ENCODE measurements at regions not wholly inside any gene's neighbourhood (a gene's known extent, or its start where the extent isn't known, plus 50 kb on each side); places are given as distances from the start of the nearest gene placed in this dataset.

DNA sequence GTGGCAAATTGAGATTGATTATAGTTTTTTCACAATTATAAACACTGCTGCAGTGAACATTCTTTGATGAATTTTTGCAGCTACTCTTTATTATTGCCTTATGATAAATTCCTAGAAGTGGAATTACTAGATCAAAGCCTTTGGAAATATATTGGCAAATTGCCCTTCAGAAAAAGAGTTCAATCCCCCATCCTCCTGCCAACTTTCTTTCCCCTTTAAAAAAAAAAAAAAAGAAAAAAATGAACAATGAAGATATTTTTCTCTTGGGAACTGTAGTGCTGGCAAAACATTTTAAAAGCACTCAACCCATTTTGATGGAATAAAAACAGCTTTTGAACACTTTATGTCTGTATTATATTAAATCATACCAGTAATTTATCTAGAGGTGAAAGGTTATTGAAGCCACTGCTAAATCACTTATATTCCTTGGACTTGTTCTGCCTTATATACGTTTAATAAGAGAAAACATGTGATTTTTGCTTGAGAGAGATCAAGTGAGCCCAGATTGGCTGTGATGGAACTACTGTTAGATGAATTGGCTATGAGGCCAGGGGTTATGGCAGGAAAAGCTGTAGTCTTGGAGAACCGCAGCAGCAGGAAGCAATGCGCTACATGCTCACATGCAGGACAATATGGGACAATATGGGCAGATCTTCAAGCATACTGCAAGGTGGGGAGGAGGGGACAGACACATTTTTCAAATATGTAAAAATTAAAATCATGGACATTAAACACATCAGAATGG is 212.8 kb upstream of the C2CD4B start:
- Mint-ChIP-seq H3K27me3 (ENCODE audit: low read depth, unreplicated experiment) (peaks cover 10% of the 10 kb centered on the region), H3K9me3 (ENCODE audit: unreplicated experiment) (no peaks in the 10 kb centered on the region), H3K4me1 (ENCODE audit: low read depth, unreplicated experiment) (no peaks in the 10 kb centered on the region), H3K27ac (ENCODE audit: unreplicated experiment) (no peak overlapping the region), H3K36me3 (ENCODE audit: low read depth, unreplicated experiment) (no peaks in the 10 kb centered on the region), H3K4me3 (ENCODE audit: unreplicated experiment) (no peak overlapping the region)
- no peak for FAIRE-seq
- Histone ChIP-seq H2AFZ (ENCODE audit: low read depth, low read length) (no peak overlapping the region), H3K27me3 (ENCODE audit: insufficient read depth, low read length) (no peaks in the 10 kb centered on the region), H3K4me3 (ENCODE audit: insufficient read depth, low read depth, low read length) (no peak overlapping the region), H3K9ac (ENCODE audit: low read length) (no peak overlapping the region), H4K20me1 (ENCODE audit: insufficient read depth, low read length) (no peaks in the 10 kb centered on the region), H3K79me2 (ENCODE audit: insufficient read depth, low read length) (no peaks in the 10 kb centered on the region), H3K9me3 (ENCODE audit: insufficient read depth, low read depth, low read length) (no peaks in the 10 kb centered on the region), H3K36me3 (ENCODE audit: insufficient read depth, low read length) (no peaks in the 10 kb centered on the region), H3K4me2 (ENCODE audit: low read length) (no peak overlapping the region), H3K27ac (ENCODE audit: low read depth, low read length) (no peak overlapping the region), H3K4me1 (ENCODE audit: insufficient read depth, low read length) (no peaks in the 10 kb centered on the region)
- TF ChIP-seq, protein P1, sequence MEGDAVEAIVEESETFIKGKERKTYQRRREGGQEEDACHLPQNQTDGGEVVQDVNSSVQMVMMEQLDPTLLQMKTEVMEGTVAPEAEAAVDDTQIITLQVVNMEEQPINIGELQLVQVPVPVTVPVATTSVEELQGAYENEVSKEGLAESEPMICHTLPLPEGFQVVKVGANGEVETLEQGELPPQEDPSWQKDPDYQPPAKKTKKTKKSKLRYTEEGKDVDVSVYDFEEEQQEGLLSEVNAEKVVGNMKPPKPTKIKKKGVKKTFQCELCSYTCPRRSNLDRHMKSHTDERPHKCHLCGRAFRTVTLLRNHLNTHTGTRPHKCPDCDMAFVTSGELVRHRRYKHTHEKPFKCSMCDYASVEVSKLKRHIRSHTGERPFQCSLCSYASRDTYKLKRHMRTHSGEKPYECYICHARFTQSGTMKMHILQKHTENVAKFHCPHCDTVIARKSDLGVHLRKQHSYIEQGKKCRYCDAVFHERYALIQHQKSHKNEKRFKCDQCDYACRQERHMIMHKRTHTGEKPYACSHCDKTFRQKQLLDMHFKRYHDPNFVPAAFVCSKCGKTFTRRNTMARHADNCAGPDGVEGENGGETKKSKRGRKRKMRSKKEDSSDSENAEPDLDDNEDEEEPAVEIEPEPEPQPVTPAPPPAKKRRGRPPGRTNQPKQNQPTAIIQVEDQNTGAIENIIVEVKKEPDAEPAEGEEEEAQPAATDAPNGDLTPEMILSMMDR (IDR thresholded peaks at IDR 0.05; ENCODE audit: insufficient read depth, low read depth, low read length), result no peak
- no peak for DNase-seq (ENCODE audit: low read depth)

DNA sequence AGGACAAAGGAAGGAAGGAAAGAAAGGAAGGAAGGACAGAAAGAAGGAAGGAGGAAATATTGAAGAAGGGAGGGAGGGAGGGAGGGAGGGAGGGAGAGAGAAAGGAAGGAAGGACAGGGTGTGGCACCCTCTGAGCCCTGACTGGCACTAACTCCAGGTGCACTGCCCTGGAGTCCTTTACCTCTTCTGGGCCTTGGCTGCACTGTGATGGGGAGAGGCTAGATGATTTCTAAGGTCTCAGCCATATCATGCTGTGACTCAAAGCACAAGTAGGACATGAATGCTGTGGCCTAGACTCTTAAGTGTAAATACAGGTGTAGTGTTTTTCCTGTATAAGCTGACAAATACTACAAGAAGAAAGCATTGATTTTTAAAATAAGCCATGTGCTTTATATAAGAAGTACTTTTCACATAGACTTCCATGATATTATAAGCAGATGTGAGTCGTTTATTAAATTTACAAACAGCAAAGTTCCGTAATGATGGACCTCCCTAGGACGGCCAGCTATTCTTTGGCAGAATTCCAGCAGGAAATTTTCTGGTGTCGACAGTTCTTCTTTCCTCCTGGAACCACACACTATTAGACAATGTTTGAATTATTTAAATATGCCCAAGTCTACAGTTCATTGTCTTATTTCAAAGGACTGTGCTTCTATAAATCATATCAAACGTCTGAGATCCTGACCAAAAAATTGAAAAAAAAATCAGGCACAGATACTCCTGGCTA is 213.8 kb upstream of the C2CD4B start:
- Mint-ChIP-seq H3K4me3 (ENCODE audit: unreplicated experiment) (no peak overlapping the region), H3K36me3 (ENCODE audit: low read depth, unreplicated experiment) (no peaks in the 10 kb centered on the region), H3K9me3 (ENCODE audit: unreplicated experiment) (no peaks in the 10 kb centered on the region), H3K27ac (ENCODE audit: unreplicated experiment) (no peak overlapping the region), H3K4me1 (ENCODE audit: low read depth, unreplicated experiment) (no peaks in the 10 kb centered on the region), H3K27me3 (ENCODE audit: low read depth, unreplicated experiment) (peaks cover 10% of the 10 kb centered on the region)
- no peaks in the 10 kb centered on the region for H3K4me1 ChIP-seq (ENCODE audit: insufficient read depth, low read length)
- no peaks in the 10 kb centered on the region for H3K9me3 ChIP-seq (ENCODE audit: insufficient read depth, low read depth, low read length)
- no peak overlapping the region for H3K4me3 ChIP-seq (ENCODE audit: insufficient read depth, low read depth, low read length)
- FAIRE-seq (no peak), DNase-seq (ENCODE audit: low read depth) (no peak)
- no peak overlapping the region for H3K4me2 ChIP-seq (ENCODE audit: low read length)
- no peak overlapping the region for H3K27ac ChIP-seq (ENCODE audit: low read depth, low read length)
- H3K9ac ChIP-seq (ENCODE audit: low read length), result no peak overlapping the region
- H4K20me1 ChIP-seq (ENCODE audit: insufficient read depth, low read length), result no peaks in the 10 kb centered on the region
- H3K27me3 ChIP-seq (ENCODE audit: insufficient read depth, low read length), result no peaks in the 10 kb centered on the region
- no peak overlapping the region for H2AFZ ChIP-seq (ENCODE audit: low read depth, low read length)
- no peak for TF ChIP-seq EZH2 (IDR thresholded peaks at IDR 0.05; ENCODE audit: insufficient read depth, low read length)
- TF ChIP-seq, protein P1 (IDR thresholded peaks at IDR 0.05; ENCODE audit: insufficient read depth, low read depth, low read length), result no peak
- H3K79me2 ChIP-seq (ENCODE audit: insufficient read depth, low read length), result no peaks in the 10 kb centered on the region
- no peaks in the 10 kb centered on the region for H3K36me3 ChIP-seq (ENCODE audit: insufficient read depth, low read length)

DNA sequence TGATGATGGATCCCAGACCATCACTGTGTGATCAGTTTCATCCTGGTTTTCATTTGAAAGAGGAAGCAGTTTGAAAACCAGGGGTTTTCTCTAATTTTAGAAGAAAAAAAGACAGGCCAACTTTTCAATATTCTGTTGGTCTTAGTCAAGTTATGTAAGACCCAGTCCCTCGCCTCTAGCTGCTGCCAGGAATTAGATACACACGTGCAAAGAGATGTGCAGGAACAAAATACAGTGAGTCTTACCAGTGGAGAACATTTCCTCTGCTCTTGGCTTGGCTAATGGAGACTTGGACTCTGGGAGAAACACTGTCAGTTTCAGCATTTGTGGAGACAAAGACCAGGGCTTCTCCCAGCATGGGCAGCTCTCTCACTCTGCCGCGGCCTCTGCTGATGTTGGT is 214.9 kb upstream of the C2CD4B start:
- H3K27ac ChIP-seq (ENCODE audit: low read depth, low read length), result no peak overlapping the region
- DNase-seq (ENCODE audit: low read depth), result no peak
- no peaks in the 10 kb centered on the region for H3K9me3 ChIP-seq (ENCODE audit: insufficient read depth, low read depth, low read length)
- Mint-ChIP-seq H3K36me3 (ENCODE audit: low read depth, unreplicated experiment) (no peaks in the 10 kb centered on the region), H3K9me3 (ENCODE audit: unreplicated experiment) (no peaks in the 10 kb centered on the region), H3K27ac (ENCODE audit: unreplicated experiment) (no peak overlapping the region), H3K27me3 (ENCODE audit: low read depth, unreplicated experiment) (peaks cover 10% of the 10 kb centered on the region), H3K4me1 (ENCODE audit: low read depth, unreplicated experiment) (no peaks in the 10 kb centered on the region), H3K4me3 (ENCODE audit: unreplicated experiment) (no peak overlapping the region)
- H2AFZ ChIP-seq (ENCODE audit: low read depth, low read length), result no peak overlapping the region
- H4K20me1 ChIP-seq (ENCODE audit: insufficient read depth, low read length), result no peaks in the 10 kb centered on the region
- H3K4me2 ChIP-seq (ENCODE audit: low read length), result no peak overlapping the region
- H3K36me3 ChIP-seq (ENCODE audit: insufficient read depth, low read length), result no peaks in the 10 kb centered on the region
- no peak for FAIRE-seq
- H3K4me1 ChIP-seq (ENCODE audit: insufficient read depth, low read length), result no peaks in the 10 kb centered on the region
- H3K4me3 ChIP-seq (ENCODE audit: insufficient read depth, low read depth, low read length), result no peak overlapping the region
- no peak for TF ChIP-seq EZH2 (IDR thresholded peaks at IDR 0.05; ENCODE audit: insufficient read depth, low read length)
- TF ChIP-seq, protein P1 (IDR thresholded peaks at IDR 0.05; ENCODE audit: insufficient read depth, low read depth, low read length), result no peak
- no peak overlapping the region for H3K9ac ChIP-seq (ENCODE audit: low read length)
- H3K27me3 ChIP-seq (ENCODE audit: insufficient read depth, low read length), result no peaks in the 10 kb centered on the region
- H3K79me2 ChIP-seq (ENCODE audit: insufficient read depth, low read length), result no peaks in the 10 kb centered on the region
